Fibroblast of lung (primary cell): ENCODE measurements at regions not wholly inside any gene's neighbourhood (a gene's known extent, or its start where the extent isn't known, plus 50 kb on each side); places are given as distances from the start of the nearest gene placed in this dataset.
A peak's percentile ranks its signal among the peaks of the same experiment; 100 is the strongest.

Source experiments
- DNase-seq, 2 donors: peaks; one replicate each; pipeline versions ENCODE4 v3.0.0 to v3.0.0-alpha.2; 2010; ENCODE audit warnings: low read depth in 2 of 2
- H2AFZ ChIP-seq: 2 replicates; pipeline ENCODE4 v1.5.1; 2012; ENCODE audit warnings: low read length, control low read depth, inconsistent platforms
- H3K27ac ChIP-seq: 2 replicates; pipeline ENCODE4 v1.5.1; 2011; ENCODE audit warnings: low read length, control low read depth; ENCODE audit not compliant: insufficient read depth
- H3K27me3 ChIP-seq: 2 replicates; pipeline ENCODE4 v1.5.1; 2011; ENCODE audit warnings: mild to moderate bottlenecking, low read length; ENCODE audit not compliant: control insufficient read depth, insufficient read depth
- H3K36me3 ChIP-seq: 2 replicates; pipeline ENCODE4 v1.5.1; 2011; ENCODE audit warnings: low read length; ENCODE audit not compliant: control insufficient read depth, insufficient read depth
- H3K4me1 ChIP-seq: 2 replicates; pipeline ENCODE4 v1.5.1; 2011; ENCODE audit warnings: low read length; ENCODE audit not compliant: control insufficient read depth, insufficient read depth; ENCODE audit errors: extremely low read depth
- H3K4me2 ChIP-seq: 2 replicates; pipeline ENCODE4 v1.5.1; 2011; ENCODE audit warnings: low read length, control low read depth; ENCODE audit not compliant: insufficient read depth; ENCODE audit errors: extremely low read depth
- H3K4me3 ChIP-seq, 4 experiments: fragments of 200-600 bp in 1 of 4; sonication (generic) in 1 of 4; replicated peaks in 1 of 4; 2 replicates each; pipeline ENCODE4 v1.5.1; 2011 to 2016; ENCODE audit warnings: low read length in 4 of 4, low read depth in 3 of 4, mild to moderate bottlenecking in 3 of 4, control low read depth in 2 of 4, inconsistent platforms in 1 of 4, mixed read lengths in 1 of 4; ENCODE audit not compliant: insufficient read depth in 1 of 4; ENCODE audit errors: control extremely low read depth in 1 of 4
- H3K79me2 ChIP-seq: 2 replicates; pipeline ENCODE4 v1.5.1; 2012; ENCODE audit warnings: mild to moderate bottlenecking, low read length, inconsistent platforms; ENCODE audit not compliant: control insufficient read depth, insufficient read depth
- H3K9ac ChIP-seq: 2 replicates; pipeline ENCODE4 v1.5.1; 2011; ENCODE audit warnings: mild to moderate bottlenecking, low read length, control low read depth; ENCODE audit not compliant: insufficient read depth
- H3K9me3 ChIP-seq: 2 replicates; pipeline ENCODE4 v1.5.1; 2012; ENCODE audit warnings: low read depth, low read length; ENCODE audit not compliant: control insufficient read depth, insufficient read depth
- H4K20me1 ChIP-seq: 2 replicates; pipeline ENCODE4 v1.5.1; 2011; ENCODE audit warnings: low read length; ENCODE audit not compliant: control insufficient read depth, insufficient read depth; ENCODE audit errors: extremely low read depth
- CTCF ChIP-seq, 2 donors: IDR thresholded peaks in 1 of 2; conservative IDR thresholded peaks in 1 of 2; 1 replicate in 1 of 2; 2 replicates in 1 of 2; pipeline ENCODE4 v1.5.1; 2011 to 2012; ENCODE audit warnings: low read length in 2 of 2, control low read depth in 1 of 2, inconsistent platforms in 1 of 2, low read depth in 1 of 2, mild to moderate bottlenecking in 1 of 2
- EZH2 ChIP-seq: IDR thresholded peaks from 2 replicates; pipeline ENCODE4 v1.5.1; 2012; ENCODE audit warnings: low read length, control low read depth, mild to moderate bottlenecking; ENCODE audit errors: missing control alignments

- no peaks in the 10 kb centered on the region for H3K36me3 ChIP-seq
- H3K27ac ChIP-seq: no peak overlapping the region
- H3K4me2 ChIP-seq: no peak overlapping the region
- no peaks in the 10 kb centered on the region for H3K9me3 ChIP-seq
- H3K4me1 ChIP-seq: peaks cover 4% of the 10 kb centered on the region
- H3K9ac ChIP-seq: no peak overlapping the region
- no peaks in the 10 kb centered on the region for H3K27me3 ChIP-seq
- H3K4me3 ChIP-seq: no peak overlapping the region
- no peak overlapping the region for H2AFZ ChIP-seq
- H3K79me2 ChIP-seq: no peaks in the 10 kb centered on the region
- DNase-seq: no peak
- TF ChIP-seq EZH2 (no peak), CTCF (conservative IDR thresholded peaks at IDR 0.05 in 1 of 2, IDR thresholded peaks at IDR 0.05 in 1 of 2; ENCODE audit: low read depth in 1 of 2, low read length in 2 of 2) (no peak)
- no peaks in the 10 kb centered on the region for H4K20me1 ChIP-seq
Measured at GRCh38 chr21:35399706-35400105, 350.6 kb upstream of the RUNX1 start.

GRCh38 chr21:35399002-35399530 lies 350.0 kb upstream of the RUNX1 start:
- Histone ChIP-seq H3K4me3 (peak overlapping the region in 1 of 4 experiments; percentile 6), H3K79me2 (no peaks in the 10 kb centered on the region), H3K4me1 (peaks cover 4% of the 10 kb centered on the region), H4K20me1 (no peaks in the 10 kb centered on the region), H3K27ac (peak overlapping the region; percentile 2), H2AFZ (peak overlapping the region; percentile 28), H3K9me3 (no peaks in the 10 kb centered on the region), H3K36me3 (no peaks in the 10 kb centered on the region), H3K4me2 (peak overlapping the region; percentile 61), H3K27me3 (no peaks in the 10 kb centered on the region), H3K9ac (no peak overlapping the region)
- peak in 1 of 2 donors; percentile 33 for DNase-seq
- TF ChIP-seq CTCF (conservative IDR thresholded peaks at IDR 0.05 in 1 of 2, IDR thresholded peaks at IDR 0.05 in 1 of 2; ENCODE audit: low read depth in 1 of 2, low read length in 2 of 2) (no peak), EZH2 (no peak)

GRCh38 chr21:35398346-35398982 lies 349.4 kb upstream of the RUNX1 start:
- no peaks in the 10 kb centered on the region for H3K79me2 ChIP-seq
- no peaks in the 10 kb centered on the region for H3K27me3 ChIP-seq
- peaks cover 4% of the 10 kb centered on the region for H3K4me1 ChIP-seq
- peak overlapping the region in 1 of 4 experiments; percentile 27 for H3K4me3 ChIP-seq
- H4K20me1 ChIP-seq: no peaks in the 10 kb centered on the region
- H3K27ac ChIP-seq: peak overlapping the region; percentile 2
- H3K4me2 ChIP-seq: peak overlapping the region; percentile 61
- no peaks in the 10 kb centered on the region for H3K36me3 ChIP-seq
- no peak overlapping the region for H3K9ac ChIP-seq
- DNase-seq: peak; percentile 28 to 41
- H2AFZ ChIP-seq: peak overlapping the region; percentile 28
- TF ChIP-seq EZH2: no peak
- TF ChIP-seq CTCF (conservative IDR thresholded peaks at IDR 0.05 in 1 of 2, IDR thresholded peaks at IDR 0.05 in 1 of 2; ENCODE audit: low read depth in 1 of 2, low read length in 2 of 2): no peak
- H3K9me3 ChIP-seq: no peaks in the 10 kb centered on the region
